ENCODE measurements at regions not wholly inside any gene's neighbourhood (a gene's known extent, or its start where the extent isn't known, plus 50 kb on each side); places are given as distances from the start of the nearest gene placed in this dataset.
"Not testable (repeated sequence)": the region's sequence is repeated elsewhere in the genome, so short reads cannot be mapped to it uniquely, and the experiment has no call there.

DNA sequence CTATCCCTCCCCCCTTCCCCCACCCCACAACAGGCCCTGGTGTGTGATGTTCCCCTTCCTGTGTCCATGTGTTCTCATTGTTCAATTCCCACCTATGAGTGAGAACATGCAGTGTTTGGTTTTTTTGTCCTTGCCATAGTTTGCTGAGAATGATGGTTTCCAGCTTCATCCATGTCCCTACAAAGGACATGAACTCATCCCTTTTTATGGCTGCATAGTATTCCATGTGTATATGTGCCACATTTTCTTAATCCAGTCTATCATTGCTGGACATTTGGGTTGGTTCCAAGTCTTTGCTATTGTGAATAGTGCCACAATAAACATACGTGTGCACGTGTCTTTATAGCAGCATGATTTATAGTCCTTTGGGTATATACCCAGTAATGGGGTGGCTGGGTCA lies 52.3 kb upstream of the MAN1A2 start:
- not testable (repeated sequence) for H3K4me3 ChIP-seq (ENCODE audit: low read length); H3K9ac ChIP-seq (ENCODE audit: low read length); H3K9me3 ChIP-seq (ENCODE audit: control insufficient read depth, low read depth, low read length); H3K27me3 ChIP-seq (ENCODE audit: control insufficient read depth, insufficient read depth, low read length); H3K4me1 ChIP-seq (ENCODE audit: control insufficient read depth, low read depth, low read length); H3K27ac ChIP-seq (ENCODE audit: low read length); H3K36me3 ChIP-seq (ENCODE audit: control insufficient read depth, low read depth, low read length)

DNA sequence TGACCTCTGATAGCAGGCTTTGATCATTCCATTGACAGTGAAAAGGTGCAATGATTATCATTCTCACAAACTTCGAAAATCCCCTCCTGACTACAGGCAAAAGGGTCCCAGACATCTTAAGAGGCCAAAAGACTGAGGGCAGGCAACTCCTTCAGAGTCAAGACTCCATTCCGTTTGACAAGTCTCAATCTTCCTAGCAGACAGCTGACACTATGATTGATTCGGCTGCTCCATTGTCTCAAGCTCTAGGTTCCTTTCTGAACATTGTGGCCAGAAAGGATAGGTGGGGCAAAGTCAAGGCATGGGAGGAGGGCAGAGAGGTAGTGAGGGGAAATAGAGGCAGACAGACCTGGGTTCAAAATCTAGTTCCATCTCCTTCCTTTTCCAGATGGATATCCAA lies 53.7 kb upstream of the MAN1A2 start:
- H3K36me3 ChIP-seq (ENCODE audit: control insufficient read depth, low read depth, low read length), result no peaks in the 10 kb centered on the region
- no peak overlapping the region for H3K9ac ChIP-seq (ENCODE audit: low read length)
- H3K4me1 ChIP-seq (ENCODE audit: control insufficient read depth, low read depth, low read length), result no peaks in the 10 kb centered on the region
- H3K4me3 ChIP-seq (ENCODE audit: low read length), result no peak overlapping the region
- H3K27me3 ChIP-seq (ENCODE audit: control insufficient read depth, insufficient read depth, low read length), result no peaks in the 10 kb centered on the region
- no peaks in the 10 kb centered on the region for H3K9me3 ChIP-seq (ENCODE audit: control insufficient read depth, low read depth, low read length)
- H3K27ac ChIP-seq (ENCODE audit: low read length), result no peak overlapping the region

DNA sequence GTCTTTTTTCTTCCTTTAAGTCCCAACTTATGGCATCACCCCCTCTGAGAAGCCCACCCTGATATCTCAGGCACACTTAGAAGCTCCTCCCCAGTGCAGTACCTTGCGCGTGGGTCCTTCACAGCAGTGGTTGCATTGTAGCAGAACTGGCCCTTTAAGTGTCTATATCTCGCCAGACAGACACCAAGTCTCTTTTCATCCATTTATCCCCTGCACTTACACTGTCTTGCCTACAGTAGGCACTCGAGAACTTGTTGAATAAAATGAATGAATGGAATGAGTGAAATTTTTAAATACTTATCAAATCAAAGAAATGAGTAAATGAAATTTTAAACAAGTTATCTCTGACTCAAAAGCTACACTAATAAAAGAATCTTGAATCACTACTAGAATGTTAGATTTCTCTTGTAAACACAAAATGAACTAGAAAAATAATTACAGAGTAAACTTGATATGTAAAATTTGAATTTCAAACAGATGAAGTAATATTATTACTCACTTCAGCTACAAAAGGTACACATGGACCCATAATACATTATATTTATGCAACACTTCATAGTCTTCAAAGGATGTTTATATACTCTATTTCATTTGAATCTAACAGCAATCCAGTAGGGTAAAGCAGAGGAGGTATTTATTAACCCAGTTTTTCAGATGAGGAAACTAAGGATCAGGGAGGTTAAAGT lies 54.7 kb upstream of the MAN1A2 start:
- Histone ChIP-seq H3K4me1 (ENCODE audit: control insufficient read depth, low read depth, low read length) (no peaks in the 10 kb centered on the region), H3K36me3 (ENCODE audit: control insufficient read depth, low read depth, low read length) (no peaks in the 10 kb centered on the region), H3K9me3 (ENCODE audit: control insufficient read depth, low read depth, low read length) (no peaks in the 10 kb centered on the region), H3K4me3 (ENCODE audit: low read length) (no peak overlapping the region), H3K27me3 (ENCODE audit: control insufficient read depth, insufficient read depth, low read length) (no peaks in the 10 kb centered on the region), H3K9ac (ENCODE audit: low read length) (no peak overlapping the region), H3K27ac (ENCODE audit: low read length) (no peak overlapping the region)

DNA sequence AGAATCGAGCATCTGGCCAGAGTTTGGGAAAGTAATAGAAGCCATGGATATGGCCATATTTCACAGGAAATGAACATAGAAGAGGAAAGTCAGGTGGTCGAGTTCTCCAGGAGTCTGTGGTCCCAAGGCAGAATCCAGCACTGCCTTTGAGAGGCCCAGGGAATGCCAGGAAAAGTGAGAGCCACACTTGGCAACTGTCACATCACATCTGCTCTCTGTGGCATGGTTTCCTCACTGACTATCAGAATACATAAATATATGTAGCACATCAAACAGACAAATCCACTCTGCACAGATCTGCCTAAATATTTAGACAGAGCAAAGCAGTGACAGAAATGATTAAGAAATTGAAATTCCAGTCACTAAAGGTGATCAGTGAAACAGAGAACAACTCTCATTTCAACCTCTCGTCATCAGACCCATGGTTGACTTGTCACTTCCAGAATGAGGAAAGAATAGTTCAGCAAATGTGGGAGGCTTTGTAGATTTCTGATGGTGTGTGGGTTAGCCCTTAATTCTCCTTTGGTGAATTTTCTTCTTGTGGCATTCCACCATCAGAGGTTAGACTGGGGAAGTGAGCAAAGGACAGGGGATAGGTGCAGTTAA lies 58.8 kb upstream of the MAN1A2 start:
- Histone ChIP-seq H3K4me3 (ENCODE audit: low read length) (no peak overlapping the region), H3K27ac (ENCODE audit: low read length) (no peak overlapping the region), H3K9ac (ENCODE audit: low read length) (no peak overlapping the region), H3K4me1 (ENCODE audit: control insufficient read depth, low read depth, low read length) (no peaks in the 10 kb centered on the region), H3K27me3 (ENCODE audit: control insufficient read depth, insufficient read depth, low read length) (no peaks in the 10 kb centered on the region), H3K36me3 (ENCODE audit: control insufficient read depth, low read depth, low read length) (no peaks in the 10 kb centered on the region), H3K9me3 (ENCODE audit: control insufficient read depth, low read depth, low read length) (no peaks in the 10 kb centered on the region)

DNA sequence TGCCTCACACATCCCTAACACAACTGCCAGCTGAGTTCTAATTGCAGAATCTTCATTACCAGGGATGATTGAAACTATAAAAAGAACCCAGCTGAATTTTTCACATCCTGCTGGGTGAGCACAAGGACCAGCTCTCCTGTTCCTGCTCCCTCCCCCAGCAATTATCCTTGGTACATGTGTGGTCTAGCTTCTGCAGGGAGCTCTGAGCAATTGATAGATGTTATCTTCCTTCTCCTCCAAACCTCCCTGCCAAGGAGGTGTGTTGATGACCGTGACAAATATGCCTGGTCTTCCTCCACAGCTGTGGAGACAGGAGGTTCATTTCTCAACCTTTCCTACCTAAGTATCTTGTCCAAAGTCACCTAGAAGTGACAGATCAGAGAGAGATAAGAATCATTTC lies 65.3 kb upstream of the MAN1A2 start:
- Histone ChIP-seq H3K36me3 (ENCODE audit: control insufficient read depth, low read depth, low read length) (no peaks in the 10 kb centered on the region), H3K27me3 (ENCODE audit: control insufficient read depth, insufficient read depth, low read length) (no peaks in the 10 kb centered on the region), H3K9ac (ENCODE audit: low read length) (no peak overlapping the region), H3K4me1 (ENCODE audit: control insufficient read depth, low read depth, low read length) (no peaks in the 10 kb centered on the region), H3K9me3 (ENCODE audit: control insufficient read depth, low read depth, low read length) (no peaks in the 10 kb centered on the region), H3K27ac (ENCODE audit: low read length) (no peak overlapping the region), H3K4me3 (ENCODE audit: low read length) (no peak overlapping the region)

DNA sequence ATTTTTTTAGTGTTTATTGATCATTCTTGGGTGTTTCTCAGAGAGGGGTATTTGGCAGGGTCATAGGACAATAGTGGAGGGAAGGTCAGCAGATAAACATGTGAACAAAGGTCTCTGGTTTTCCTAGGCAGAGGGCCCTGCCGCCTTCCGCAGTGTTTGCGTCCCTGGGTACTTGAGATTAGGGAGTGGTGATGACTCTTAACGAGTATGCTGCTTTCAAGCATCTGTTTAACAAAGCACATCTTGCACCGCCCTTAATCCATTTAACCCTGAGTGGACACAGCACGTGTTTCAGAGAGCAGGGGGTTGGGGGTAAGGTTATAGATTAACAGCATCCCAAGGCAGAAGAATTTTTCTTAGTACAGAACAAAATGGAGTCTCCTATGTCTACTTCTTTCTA lies 67.1 kb upstream of the MAN1A2 start:
- H3K27ac ChIP-seq (ENCODE audit: low read length); H3K4me3 ChIP-seq (ENCODE audit: low read length); H3K36me3 ChIP-seq (ENCODE audit: control insufficient read depth, low read depth, low read length); H3K27me3 ChIP-seq (ENCODE audit: control insufficient read depth, insufficient read depth, low read length); H3K4me1 ChIP-seq (ENCODE audit: control insufficient read depth, low read depth, low read length); H3K9me3 ChIP-seq (ENCODE audit: control insufficient read depth, low read depth, low read length); H3K9ac ChIP-seq (ENCODE audit: low read length): not testable (repeated sequence)

DNA sequence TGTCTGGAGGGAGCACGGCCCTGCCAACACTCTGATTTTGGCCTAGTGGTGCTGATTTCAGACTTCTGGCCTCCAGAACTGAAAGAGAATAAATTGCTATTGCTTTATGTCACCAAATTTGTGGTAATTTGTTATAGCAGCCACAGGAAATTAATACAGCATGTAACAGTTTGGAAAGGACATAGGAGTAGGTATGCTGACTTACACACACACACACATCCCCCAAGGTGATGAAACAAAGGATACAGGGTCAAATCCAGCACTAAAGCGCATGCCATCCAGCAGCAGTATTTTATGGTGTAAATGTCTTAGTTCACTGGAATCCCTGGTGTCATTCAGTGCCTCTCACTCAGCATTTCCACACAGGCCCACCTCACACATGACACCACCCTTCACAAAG lies 72.2 kb upstream of the MAN1A2 start:
- Histone ChIP-seq H3K4me1 (ENCODE audit: control insufficient read depth, low read depth, low read length) (no peaks in the 10 kb centered on the region), H3K9ac (ENCODE audit: low read length) (no peak overlapping the region), H3K36me3 (ENCODE audit: control insufficient read depth, low read depth, low read length) (no peaks in the 10 kb centered on the region), H3K9me3 (ENCODE audit: control insufficient read depth, low read depth, low read length) (no peaks in the 10 kb centered on the region), H3K27ac (ENCODE audit: low read length) (no peak overlapping the region), H3K4me3 (ENCODE audit: low read length) (no peak overlapping the region), H3K27me3 (ENCODE audit: control insufficient read depth, insufficient read depth, low read length) (no peaks in the 10 kb centered on the region)

DNA sequence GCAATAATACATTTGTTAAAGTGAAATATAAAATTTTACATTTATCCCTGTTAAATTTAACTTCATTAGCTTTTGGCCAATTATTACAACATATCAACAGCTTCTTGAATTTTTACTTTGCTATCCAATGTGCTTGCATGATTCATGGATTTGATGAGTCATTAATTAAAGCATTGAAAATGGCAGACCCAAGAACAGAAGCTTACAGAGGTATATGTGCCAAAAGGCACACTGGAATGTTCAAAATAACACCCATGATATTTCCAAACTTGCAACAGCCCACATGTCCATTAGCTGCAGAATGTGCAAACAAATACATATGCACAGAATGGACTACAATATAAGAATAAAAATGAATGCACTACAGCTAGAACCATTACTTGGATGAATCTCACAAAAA lies 76.4 kb upstream of the MAN1A2 start:
- Histone ChIP-seq H3K4me3 (ENCODE audit: low read length) (no peak overlapping the region), H3K9me3 (ENCODE audit: control insufficient read depth, low read depth, low read length) (no peaks in the 10 kb centered on the region), H3K27me3 (ENCODE audit: control insufficient read depth, insufficient read depth, low read length) (no peaks in the 10 kb centered on the region), H3K9ac (ENCODE audit: low read length) (no peak overlapping the region), H3K36me3 (ENCODE audit: control insufficient read depth, low read depth, low read length) (no peaks in the 10 kb centered on the region), H3K4me1 (ENCODE audit: control insufficient read depth, low read depth, low read length) (peaks cover 3% of the 10 kb centered on the region), H3K27ac (ENCODE audit: low read length) (no peak overlapping the region)

DNA sequence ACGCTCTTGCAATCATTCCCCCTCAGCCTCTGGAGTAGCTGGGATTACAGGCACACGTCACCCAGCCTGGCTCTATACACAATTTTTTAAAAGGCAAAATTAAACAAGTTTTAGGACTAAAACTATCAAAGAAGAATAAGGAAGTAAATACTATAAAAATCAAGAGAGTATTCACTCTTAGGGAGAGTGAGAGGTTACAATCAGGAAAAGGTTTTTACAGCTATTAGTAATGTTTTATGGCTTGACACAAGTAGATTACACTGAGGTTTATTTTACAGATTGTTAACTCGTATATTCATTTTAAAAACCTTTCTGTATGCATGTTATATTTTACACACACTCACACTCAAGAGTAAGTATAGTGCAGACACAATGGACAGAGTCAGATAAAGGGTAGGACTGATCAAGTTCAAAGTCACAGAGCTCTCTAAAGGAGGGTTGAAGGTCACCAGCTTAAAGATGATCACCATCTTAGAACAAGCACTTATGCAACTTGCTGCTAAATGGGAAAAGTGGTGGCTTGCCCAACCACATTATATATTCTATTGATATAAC lies 77.9 kb upstream of the MAN1A2 start:
- peaks cover 3% of the 10 kb centered on the region for H3K4me1 ChIP-seq (ENCODE audit: control insufficient read depth, low read depth, low read length)
- no peaks in the 10 kb centered on the region for H3K9me3 ChIP-seq (ENCODE audit: control insufficient read depth, low read depth, low read length)

DNA sequence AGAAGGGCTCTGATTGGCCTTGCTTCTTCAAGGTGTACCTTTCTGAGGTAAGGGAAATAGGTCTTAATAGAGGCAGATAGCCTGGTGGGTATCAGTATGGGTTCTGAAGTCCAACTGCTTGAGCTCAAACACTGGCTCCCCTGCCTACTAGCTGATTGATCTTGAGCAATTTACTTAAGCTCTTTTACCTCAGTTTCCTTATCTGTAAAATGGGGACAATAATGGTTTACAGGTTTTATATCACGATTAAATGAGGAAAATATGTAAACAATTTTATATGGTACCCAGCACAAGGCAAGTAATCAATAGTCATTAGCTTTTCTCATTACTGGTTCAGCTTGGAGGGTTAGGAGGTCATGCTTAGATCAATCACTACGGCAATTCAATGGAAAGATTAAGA lies 75.8 kb upstream of the VTCN1 start:
- H3K4me1 ChIP-seq (ENCODE audit: control insufficient read depth, low read depth, low read length), result peaks cover 3% of the 10 kb centered on the region
- no peaks in the 10 kb centered on the region for H3K9me3 ChIP-seq (ENCODE audit: control insufficient read depth, low read depth, low read length)
- H3K36me3 ChIP-seq (ENCODE audit: control insufficient read depth, low read depth, low read length), result no peaks in the 10 kb centered on the region
- H3K27ac ChIP-seq (ENCODE audit: low read length), result no peak overlapping the region
- no peak overlapping the region for H3K4me3 ChIP-seq (ENCODE audit: low read length)
- no peaks in the 10 kb centered on the region for H3K27me3 ChIP-seq (ENCODE audit: control insufficient read depth, insufficient read depth, low read length)
- no peak overlapping the region for H3K9ac ChIP-seq (ENCODE audit: low read length)

More for the DNA sequence above, 77.9 kb upstream of the MAN1A2 start:
- H3K27ac ChIP-seq (ENCODE audit: low read length), result no peak overlapping the region
- H3K4me3 ChIP-seq (ENCODE audit: low read length), result no peak overlapping the region
- no peak overlapping the region for H3K9ac ChIP-seq (ENCODE audit: low read length)
- no peaks in the 10 kb centered on the region for H3K36me3 ChIP-seq (ENCODE audit: control insufficient read depth, low read depth, low read length)
- H3K27me3 ChIP-seq (ENCODE audit: control insufficient read depth, insufficient read depth, low read length), result no peaks in the 10 kb centered on the region

DNA sequence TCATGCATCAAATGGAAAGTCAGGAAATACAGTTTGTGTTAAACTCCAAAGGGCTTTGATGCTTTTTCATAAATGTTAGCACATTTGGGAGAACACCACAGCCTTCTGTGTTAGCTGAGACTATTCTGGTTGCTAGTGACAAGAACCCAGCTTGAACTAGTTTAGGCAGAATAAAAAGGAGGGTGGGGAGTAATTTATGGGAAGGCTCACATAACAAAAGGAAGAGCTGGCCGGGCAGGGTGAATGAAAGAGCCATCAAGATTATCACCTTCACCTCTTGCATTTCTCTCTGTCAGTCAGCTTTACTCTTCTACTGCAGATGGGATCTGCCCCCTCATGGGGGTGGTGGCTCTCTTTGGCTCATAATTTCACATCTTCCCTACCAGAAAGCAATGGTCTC lies 75.4 kb upstream of the VTCN1 start:
- Histone ChIP-seq H3K27ac (ENCODE audit: low read length) (no peak overlapping the region), H3K36me3 (ENCODE audit: control insufficient read depth, low read depth, low read length) (no peaks in the 10 kb centered on the region), H3K4me3 (ENCODE audit: low read length) (no peak overlapping the region), H3K9me3 (ENCODE audit: control insufficient read depth, low read depth, low read length) (no peaks in the 10 kb centered on the region), H3K27me3 (ENCODE audit: control insufficient read depth, insufficient read depth, low read length) (no peaks in the 10 kb centered on the region), H3K9ac (ENCODE audit: low read length) (no peak overlapping the region), H3K4me1 (ENCODE audit: control insufficient read depth, low read depth, low read length) (peaks cover 3% of the 10 kb centered on the region)
